CD4-positive, alpha-beta T cell treated with Interleukin-1 beta for 1 hour (primary cell): ENCODE measurements at regions not wholly inside any gene's neighbourhood (a gene's known extent, or its start where the extent isn't known, plus 50 kb on each side); places are given as distances from the start of the nearest gene placed in this dataset.
A peak's percentile ranks its signal among the peaks of the same experiment; 100 is the strongest.
"Not testable (repeated sequence)": the region's sequence is repeated elsewhere in the genome, so short reads cannot be mapped to it uniquely, and the experiment has no call there.

ENCODE experiments used
- DNase-seq, 2 donors: peaks; one replicate each; pipeline ENCODE4 v3.0.0-alpha.2; 2020 to 2022

DNA sequence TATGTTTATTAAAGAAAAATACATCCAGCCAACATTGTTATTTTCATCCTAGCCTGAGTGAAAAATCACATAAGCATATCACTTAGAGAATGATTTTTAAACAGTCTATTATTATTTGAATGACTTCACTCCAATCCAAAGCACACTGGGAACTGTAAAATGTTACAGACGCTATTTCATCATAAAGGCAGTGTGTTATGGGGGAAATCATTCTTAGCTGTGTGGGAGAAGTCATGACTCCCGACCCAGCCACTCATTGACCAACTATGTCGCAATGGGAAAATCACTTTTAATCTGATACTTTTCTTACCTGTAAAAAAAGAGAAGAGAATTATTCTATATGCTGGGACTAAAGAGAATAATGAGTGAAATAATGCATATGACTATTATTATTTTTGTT is 653.6 kb downstream of the TTLL7 start:
- not testable (repeated sequence) for DNase-seq

DNA sequence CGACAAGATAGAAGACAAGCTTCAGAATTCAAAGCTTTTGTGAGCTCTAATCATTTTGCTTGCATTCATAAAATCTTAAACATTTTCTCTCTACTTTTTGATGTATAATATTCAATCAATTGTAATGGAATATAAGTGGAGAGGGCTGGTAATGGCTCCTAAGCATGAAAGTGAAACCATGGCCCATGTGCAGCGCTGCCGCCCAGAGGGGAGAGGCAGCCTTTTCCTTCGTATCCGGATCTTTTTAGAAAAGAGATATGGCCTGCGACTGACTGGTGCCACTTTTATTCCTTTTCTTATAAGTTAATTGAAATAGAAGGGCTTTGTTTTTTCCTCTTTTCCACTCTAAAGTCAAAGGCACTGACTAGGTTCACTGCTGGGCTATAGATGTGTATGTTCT is 655.2 kb downstream of the TTLL7 start:
- not testable (repeated sequence) for DNase-seq

DNA sequence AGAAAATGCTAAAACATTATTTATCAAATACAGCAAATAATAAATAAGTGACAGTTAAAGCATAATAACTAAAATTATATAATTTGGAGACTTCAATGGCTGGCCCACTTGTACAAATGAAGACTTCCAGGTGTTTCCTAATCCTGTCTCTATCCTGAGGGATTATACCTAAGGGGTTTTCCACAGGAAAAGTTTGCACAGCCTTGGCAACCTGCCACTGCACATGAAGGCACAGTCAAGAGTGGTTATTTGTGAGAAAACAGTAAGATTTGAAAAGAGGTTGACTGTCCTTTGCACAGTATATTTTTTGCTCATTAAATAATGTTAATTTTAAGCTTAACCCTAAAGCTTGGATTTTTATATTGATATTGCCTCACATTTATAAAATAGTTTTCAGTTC is 655.9 kb downstream of the TTLL7 start:
- DNase-seq: not testable (repeated sequence)

DNA sequence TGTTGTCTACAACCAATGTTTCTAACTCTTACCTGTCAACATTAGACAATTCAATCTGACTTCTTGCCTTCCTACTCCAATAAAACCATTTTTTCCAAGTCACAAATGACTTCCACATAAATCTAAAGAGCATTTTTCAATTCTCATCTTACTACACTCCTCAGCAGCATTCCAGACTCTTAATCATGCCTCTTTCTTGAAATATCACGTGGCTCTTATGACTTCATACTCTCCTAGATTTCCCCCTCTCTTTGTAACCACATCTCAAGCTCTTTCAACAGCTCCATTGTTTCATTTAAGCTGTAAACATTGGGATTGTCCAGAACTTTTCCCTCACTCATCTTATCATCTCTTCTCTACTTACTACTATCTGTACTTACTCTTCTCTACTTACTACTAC is 666.6 kb downstream of the TTLL7 start:
- not testable (repeated sequence) for DNase-seq

DNA sequence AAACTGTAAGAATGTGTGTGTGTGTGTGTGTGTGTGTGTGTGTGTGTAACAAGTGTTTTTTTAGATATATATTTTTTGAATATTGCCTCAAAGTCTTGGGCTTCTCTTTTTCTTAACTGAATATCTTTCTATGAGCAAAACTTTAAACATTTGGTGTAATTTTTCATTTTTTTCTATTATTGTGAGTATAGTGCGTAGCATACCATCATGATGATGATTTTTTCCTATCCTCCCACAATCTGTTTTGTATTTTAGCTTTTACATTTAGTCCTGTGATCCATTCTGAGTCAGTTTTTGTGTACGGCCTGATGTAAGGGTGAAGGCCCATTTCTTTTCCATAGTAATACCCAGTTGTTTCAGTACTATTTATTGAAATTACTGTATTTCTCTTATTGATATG is 680.6 kb downstream of the TTLL7 start:
- no peak for DNase-seq

DNA sequence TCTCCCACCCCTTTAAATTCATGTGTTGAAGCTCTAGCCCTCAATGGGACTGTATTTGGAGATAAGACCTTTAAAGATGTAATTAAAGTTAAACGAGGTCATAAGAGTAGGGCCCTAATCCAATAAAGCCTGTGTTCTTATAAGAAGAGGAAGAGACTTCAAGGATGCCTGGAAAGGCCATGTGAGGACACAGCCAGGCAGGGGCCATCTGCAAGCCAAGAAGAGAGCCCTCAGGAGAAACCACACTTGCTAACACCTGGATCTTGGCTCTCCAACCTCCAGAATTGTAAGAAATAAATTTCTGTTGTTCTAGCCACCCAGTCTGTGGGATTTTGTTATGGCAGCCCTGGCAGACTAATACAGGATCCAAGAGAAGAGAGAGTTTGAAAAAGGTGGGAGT is 683.5 kb downstream of the TTLL7 start:
- not testable (repeated sequence) for DNase-seq

DNA sequence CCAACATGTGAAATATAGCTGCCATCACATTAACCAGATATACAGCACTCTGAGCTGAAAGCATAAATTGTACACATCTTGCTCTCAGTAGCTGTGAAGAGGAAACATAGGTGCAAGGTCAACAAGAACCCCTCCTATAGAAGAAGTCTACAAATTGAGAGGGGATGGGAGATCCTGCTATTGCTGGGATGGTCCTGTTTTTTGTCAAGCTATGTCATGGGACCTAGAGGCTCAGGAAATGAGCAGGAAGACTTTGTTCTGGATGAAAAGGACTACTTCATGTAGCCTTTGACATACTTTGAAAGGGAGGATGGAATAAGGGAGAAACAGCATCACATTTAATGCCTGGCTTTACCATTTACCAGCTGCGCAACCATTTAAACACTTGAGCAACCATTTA is 688.8 kb downstream of the TTLL7 start:
- DNase-seq: not testable (repeated sequence)

DNA sequence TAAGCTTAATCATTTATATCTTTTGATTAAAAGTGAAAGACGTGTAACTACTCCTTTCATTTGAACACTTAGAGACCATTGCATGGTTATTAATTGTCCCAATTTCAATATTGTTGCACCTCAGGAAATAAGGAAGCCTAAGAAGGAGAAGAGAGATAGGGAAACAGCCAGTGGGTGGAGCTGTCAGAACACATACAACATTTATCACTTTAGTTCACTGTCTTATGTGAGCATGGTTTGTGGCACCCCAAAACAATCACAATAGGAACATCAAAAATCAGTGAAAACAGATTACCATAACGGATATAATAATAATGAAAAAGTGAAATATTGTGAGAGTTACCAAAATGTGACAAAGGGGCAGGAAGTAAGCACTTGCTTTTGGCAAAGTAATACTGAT is 689.9 kb downstream of the TTLL7 start:
- peak in 1 of 2 donors; percentile 0 for DNase-seq

DNA sequence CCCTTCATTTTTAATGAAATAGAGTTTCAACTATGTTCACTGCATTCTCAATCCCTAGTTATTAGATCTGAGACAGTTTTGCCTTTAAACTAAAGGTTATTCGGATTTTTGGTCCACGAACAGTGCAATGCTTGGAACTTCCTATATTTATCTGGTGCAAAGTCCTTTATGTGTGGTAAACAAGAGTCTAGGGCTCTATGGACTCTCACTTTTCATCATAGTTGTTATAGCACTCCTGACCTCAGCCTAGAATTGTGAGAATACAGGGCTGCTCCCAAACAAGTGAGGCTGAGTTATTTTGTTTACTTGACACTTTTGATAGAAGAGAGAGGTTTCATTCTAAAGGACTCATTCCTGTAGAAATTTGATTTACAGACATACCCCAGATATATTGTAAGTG is 692.1 kb downstream of the TTLL7 start:
- not testable (repeated sequence) for DNase-seq

DNA sequence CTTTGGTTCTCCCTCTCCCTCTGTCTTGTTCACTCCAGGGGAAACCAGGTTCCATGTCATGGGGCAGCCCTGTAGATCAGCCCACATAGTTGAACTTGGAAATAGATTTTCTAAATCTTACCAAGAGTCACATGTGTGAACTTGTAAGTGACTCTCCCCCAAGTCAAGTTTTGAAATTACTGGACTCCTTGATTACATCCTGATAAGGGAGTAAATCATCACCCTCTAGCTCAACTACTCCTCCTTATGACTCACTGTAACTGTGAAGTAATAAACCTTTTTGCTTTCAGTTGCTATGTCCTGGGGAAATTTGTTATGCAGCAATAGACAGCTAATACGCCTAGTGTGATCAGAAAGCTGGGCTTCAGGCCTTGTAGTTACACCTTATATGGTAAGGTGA is 703.3 kb downstream of the TTLL7 start:
- DNase-seq: not testable (repeated sequence)

DNA sequence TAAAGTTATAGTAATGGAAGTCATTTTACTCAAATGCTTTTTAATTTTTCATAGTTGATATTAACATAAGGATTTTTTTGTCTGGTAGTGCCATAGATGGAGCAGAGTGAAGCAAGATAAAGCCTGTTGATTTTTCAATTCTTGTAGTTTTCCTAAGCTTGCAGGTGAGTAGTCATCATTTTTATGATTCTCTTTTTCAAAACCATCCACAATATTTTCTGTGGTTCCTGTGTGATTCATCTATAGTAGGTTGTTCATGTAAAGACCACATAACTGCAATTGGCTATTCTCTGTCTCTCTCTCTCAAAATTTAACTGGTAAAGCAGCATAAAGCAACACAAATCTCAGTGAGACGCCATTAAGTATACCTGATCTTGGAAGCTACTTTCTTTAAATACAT is 711.5 kb downstream of the TTLL7 start:
- not testable (repeated sequence) for DNase-seq

DNA sequence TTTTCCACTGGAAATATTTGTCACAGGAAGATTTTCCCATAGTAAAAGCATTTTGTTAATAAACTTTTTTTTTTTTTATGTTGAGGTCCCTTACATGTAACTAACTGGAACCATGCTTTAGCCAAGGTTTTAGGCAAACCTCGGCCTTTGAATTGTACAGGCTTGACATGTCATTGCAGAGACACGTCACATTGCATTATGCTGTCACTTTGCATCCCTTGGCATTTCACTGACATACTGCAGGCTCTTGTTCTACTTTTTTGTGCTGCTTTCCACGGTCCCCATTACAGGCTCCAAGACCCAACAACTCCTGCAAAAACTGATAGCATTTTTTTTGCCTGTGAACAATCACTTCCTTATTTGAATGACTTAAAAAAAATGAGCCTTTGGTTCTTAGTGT is 724.3 kb downstream of the TTLL7 start:
- not testable (repeated sequence) for DNase-seq

DNA sequence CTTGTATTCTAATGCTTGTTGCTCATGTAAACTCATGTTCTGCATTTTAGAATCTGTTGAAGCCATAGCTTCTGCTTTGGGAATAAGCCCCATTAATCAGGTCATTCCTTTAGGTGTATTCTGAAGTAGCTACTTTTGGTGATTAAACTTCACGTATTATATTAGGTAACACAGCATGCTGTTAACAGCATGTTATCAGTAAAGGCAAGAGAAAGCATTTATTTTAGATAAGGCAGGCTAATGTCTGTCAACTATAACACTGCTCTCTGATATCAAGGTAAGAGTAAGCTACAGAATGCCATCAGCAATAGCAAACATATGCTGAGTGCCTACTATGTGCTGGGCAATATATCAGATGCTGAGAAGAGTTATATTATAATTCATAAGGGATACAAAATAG is 726.4 kb downstream of the TTLL7 start:
- DNase-seq: not testable (repeated sequence)

DNA sequence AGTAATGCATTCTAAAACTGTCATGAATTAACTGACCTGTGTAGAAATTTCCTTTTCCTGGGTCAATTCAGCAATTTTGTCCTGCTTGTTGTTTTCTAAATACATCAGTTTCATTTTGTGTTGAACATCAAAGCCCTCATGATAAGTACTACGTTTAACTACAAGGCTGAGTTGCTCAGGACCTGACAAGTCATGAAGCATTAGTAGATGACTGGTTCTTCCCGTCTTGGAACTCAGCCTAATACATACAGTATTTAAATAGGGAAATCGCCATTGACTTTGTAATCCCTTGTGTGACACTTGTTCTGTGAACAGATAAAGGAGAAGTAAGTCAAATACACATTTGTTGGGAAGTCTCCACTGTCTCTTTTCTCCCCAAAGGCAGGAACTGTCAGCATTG is 727.1 kb downstream of the TTLL7 start:
- not testable (repeated sequence) for DNase-seq

DNA sequence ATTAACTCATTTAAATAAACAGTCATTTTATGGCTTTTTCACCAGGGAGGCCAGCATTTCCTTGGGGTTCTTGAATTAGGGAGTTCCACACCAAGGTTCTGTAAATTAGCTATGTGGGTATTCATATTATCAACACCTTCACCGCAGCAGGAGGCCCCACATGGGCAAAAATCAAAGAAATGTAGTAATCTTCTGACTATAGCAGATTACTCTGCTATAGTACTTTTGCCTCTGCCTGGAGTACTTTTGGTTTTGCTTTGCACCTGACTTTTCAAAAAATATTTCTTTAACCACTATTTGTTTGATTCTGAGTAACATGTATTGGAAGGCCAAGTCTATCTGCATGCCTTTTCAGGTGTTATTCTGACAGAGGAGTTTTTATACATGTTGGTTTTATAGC is 728.1 kb downstream of the TTLL7 start:
- DNase-seq: not testable (repeated sequence)

DNA sequence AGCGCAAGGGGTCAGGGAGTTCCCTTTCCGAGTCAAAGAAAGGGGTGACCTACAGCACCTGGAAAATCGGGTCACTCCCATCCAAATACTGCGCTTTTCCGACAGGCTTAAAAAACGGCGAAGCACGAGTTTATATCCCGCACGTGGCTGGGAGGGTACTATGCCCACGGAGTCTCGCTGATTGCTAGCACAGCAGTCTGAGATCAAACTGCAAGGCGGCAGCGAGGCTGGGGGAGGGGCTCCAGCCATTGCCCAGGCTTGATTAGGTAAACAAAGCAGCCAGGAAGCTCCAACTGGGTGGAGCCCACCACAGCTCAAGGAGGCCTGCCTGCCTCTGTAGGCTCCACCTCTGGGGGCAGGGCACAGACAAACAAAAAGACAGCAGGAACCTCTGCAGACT is 735.1 kb downstream of the TTLL7 start:
- DNase-seq: not testable (repeated sequence)

DNA sequence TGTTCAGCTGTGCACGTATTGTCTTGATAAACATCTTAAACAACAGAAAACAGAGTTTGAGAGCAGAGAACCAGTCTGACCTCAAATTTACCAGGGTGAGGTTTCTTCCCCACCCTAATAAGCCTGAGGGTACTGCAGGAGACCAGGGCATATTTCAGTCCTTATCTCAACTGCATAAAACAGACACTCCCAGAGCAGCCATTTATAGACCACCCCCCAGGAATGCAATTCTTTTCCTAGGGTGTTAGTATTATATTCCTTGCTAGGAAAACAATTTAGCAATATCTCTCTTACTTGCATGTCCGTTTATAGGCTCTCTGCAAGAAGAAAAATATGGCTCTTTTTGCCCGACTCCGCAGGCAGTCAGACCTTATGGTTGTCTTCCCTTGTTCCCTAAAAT is 747.2 kb downstream of the TTLL7 start:
- not testable (repeated sequence) for DNase-seq

DNA sequence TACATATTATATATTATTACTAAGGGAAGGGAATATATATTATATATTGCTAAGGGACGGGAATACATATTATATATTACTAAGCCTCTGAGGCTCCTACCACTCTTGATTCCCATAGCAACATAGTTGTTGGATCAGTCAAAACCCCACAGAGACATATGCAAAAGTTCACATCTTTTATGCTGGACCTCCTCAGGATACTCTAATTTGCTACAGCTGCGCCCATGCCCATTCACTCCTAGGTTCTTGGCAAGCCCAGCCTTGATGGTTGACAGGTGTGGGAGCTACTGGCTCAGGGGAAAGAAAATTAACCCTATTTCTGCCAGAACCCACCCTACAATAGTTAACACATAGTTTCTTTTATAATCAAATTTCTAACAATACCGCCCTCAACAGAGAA is 752.2 kb downstream of the TTLL7 start:
- not testable (repeated sequence) for DNase-seq

DNA sequence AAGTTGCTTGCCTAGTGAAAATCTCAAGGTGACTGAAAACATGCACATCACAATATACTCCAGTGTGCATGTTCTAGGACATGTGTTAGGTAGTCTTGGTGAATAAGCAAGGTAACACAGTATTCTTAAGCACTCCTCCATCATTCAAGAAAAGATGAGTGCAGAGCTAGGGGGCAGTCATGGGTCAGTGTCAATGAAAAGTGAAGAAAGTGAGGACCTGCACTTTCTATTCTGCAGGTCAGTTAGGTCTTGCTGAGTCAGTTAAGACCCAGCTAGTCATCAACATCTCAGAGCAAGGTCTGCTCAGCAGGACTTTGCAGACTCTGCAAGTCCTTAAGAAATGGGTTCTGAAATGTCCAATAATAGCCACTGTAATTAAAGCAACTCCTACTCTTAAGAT is 754.1 kb downstream of the TTLL7 start:
- not testable (repeated sequence) for DNase-seq

DNA sequence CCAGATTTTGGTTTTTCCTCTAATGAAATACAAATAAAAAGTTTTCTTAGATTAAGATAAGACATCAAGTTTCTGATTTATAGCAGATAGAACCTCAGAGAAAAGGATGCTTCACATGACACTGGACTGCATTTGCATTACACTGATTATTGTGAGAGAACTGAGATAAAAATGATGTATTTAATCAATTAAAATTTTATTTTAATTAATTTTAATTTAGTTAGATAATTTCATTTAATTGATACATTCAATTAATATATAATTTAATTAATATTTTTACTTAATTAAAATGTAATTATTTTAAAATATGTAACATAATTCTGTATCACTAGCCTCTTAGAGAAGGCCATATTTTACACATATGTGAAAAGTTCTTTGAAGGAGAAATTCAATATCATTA is 759.4 kb downstream of the TTLL7 start:
- not testable (repeated sequence) for DNase-seq

DNA sequence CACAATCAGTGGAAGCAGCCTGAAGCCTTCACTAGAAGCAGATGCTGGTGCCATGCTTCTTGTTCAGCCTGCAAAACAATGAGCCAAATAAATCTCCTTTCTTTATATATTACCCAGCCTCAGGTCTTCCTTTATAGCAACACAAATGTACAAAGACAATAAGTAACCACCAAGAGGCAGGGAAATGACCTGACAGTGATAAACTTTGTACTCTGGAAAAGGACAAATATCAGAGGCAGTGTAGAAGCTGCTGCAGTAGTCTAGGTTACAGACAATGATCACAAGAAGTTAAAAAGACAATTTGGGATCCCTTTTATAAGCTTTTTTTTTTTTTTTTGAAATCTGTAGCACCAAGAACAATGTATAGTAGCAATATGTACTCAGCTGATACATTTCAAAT is 760.3 kb downstream of the TTLL7 start:
- DNase-seq: not testable (repeated sequence)

DNA sequence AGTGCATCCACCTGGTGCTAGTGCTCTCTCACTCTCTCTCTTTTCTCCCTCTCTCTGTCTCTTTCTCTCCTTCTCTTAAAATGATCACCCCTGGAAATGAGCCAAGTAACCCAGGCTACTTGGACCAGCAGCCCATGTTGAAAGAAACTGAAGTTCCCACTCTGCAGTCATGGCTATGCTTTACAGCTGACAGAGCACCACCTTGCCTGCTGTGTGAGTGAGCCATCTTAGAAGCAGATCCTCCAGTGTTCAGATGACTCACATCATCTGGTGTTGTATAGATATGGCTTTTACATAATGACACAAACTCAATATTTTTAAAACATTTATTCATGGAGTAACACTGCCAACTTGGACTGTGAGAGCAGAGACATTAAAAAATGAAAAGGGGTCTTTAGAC is 779.1 kb downstream of the TTLL7 start:
- DNase-seq: not testable (repeated sequence)

DNA sequence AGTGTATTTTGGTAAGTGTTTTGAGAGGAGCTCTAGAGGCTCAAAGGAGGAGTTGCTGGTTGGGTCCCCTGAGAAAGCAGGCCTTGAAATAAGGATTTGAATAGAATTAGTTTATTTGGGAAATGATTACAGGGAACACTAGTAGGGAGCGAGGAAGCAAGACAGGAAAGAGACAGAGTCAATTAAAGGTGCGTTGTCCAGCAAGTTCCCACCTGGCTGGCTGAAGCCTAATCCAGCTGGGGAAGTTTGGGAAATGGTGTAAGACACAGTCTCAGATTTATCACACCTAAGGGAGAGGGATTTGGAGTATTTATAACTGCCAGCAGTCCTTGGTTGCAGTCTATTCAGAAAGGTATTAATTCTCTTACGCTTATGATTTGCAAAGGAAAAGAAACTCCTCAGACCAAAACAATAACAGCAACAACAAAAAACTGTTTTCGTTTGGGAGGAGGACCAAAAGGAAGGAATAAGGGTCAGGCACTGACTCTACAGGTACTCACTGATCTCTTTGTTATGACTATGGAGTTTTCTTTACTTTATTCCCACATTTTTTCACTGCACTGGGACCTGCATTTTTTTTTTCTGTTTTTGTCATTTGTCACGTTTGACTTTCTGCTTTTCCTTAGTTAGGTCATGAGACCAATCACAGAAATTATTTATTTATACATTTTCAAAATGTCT is 780.8 kb downstream of the TTLL7 start:
- DNase-seq: not testable (repeated sequence)

DNA sequence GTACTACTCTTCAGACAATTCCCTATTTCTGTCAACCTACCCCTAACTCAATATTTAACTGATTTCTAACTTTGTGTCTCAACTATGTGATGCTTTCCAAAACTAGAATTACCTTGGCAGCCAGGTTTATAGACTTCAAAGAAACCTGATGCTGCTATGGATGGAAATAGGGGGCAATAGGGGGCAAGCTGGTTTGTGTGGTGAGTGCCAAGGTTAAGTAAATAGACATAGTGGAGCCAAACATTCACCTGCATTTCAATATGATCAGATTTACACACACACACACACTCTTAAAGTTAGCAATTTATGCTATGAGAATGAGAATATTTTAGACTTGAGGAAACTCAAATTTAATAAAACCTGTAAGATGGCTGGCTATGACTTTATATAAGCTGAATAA is 784.6 kb downstream of the TTLL7 start:
- not testable (repeated sequence) for DNase-seq

DNA sequence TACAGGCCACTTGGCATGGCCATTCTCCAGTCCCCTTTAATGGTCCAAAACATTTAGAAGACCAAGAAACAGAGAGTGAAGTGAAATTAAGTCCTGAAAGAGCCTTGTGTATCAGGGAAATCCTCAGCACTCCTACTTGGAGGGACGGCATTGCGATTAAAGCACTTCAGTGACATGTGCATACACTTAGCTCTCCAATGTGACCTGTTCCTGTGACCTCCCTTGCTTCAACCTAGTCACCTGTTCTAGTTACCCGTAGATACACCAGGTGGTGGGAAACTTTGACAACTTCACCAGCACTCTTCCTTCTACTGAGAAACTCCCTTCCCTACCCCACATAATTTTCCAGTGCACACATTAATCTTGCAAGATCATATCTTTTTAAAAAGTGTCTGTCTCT is 785.3 kb downstream of the TTLL7 start:
- not testable (repeated sequence) for DNase-seq
